HEK293T (cell line): ENCODE measurements at regions not wholly inside any gene's neighbourhood (a gene's known extent, or its start where the extent isn't known, plus 50 kb on each side); places are given as distances from the start of the nearest gene placed in this dataset.

Experiments
- CTCF ChIA-PET: fragments of 350-600 bp; formaldehyde crosslinking; extraction: SDS; loops from one replicate; lab custom pipeline; 2021; ENCODE audit warnings: antibody characterized with exemption, inconsistent platforms; lab: Yijun Ruan, JAX
- POLR2A ChIA-PET: fragments of 350-600 bp; formaldehyde crosslinking; extraction: SDS; loops from one replicate; lab custom pipeline; 2020; ENCODE audit warnings: antibody characterized with exemption, inconsistent platforms; lab: Yijun Ruan, JAX
- DNase-seq: peaks from one replicate; pipeline ENCODE4 v3.0.0; 2012; ENCODE audit warnings: mixed read lengths; ENCODE audit errors: extremely low spot score
- ARNT ChIP-seq: fragments of 450-650 bp; IDR thresholded peaks from 2 replicates; pipeline ENCODE4 v1.6.1; 2017; ENCODE audit warnings: mild to moderate bottlenecking
- BHLHE40 ChIP-seq: fragments of 450-650 bp; IDR thresholded peaks from 2 replicates; pipeline ENCODE4 v1.6.1; 2016; ENCODE audit warnings: mild to moderate bottlenecking, moderate library complexity, borderline replicate concordance
- CTBP1 ChIP-seq: fragments of 450-650 bp; IDR thresholded peaks from 2 replicates; pipeline ENCODE4 v1.6.1; 2016; ENCODE audit warnings: borderline replicate concordance
- ELF4 ChIP-seq: fragments of 450-650 bp; IDR thresholded peaks from 2 replicates; pipeline ENCODE4 v1.6.1; 2017; ENCODE audit warnings: antibody characterized with exemption
- FOXA1 ChIP-seq: fragments of 450-650 bp; IDR thresholded peaks from 2 replicates; pipeline ENCODE4 v1.6.1; 2016; ENCODE audit warnings: mild to moderate bottlenecking
- FOXK2 ChIP-seq: fragments of 450-650 bp; IDR thresholded peaks from 2 replicates; pipeline ENCODE4 v1.6.1; 2016; ENCODE audit warnings: mild to moderate bottlenecking
- FOXM1 ChIP-seq: fragments of 450-650 bp; IDR thresholded peaks from 2 replicates; pipeline ENCODE4 v1.6.1; 2017; ENCODE audit warnings: mild to moderate bottlenecking, borderline replicate concordance
- HDGF ChIP-seq: fragments of 450-650 bp; IDR thresholded peaks from 2 replicates; pipeline ENCODE4 v1.6.1; 2017; ENCODE audit warnings: antibody characterized with exemption, borderline replicate concordance
- L3MBTL2 ChIP-seq: fragments of 450-650 bp; conservative IDR thresholded peaks from 2 replicates; pipeline ENCODE4 v1.6.1; 2016; ENCODE audit warnings: mild to moderate bottlenecking
- LEF1 ChIP-seq: fragments of 450-650 bp; IDR thresholded peaks from 2 replicates; pipeline ENCODE4 v1.6.1; 2017; ENCODE audit warnings: mild to moderate bottlenecking, borderline replicate concordance
- NFRKB ChIP-seq: fragments of 450-650 bp; IDR thresholded peaks from 2 replicates; pipeline ENCODE4 v1.6.1; 2016; ENCODE audit warnings: mild to moderate bottlenecking, moderate library complexity
- SP1 ChIP-seq: fragments of 450-650 bp; IDR thresholded peaks from 2 replicates; pipeline ENCODE4 v1.6.1; 2017
- SUZ12 ChIP-seq: fragments of 450-650 bp; IDR thresholded peaks from 2 replicates; pipeline ENCODE4 v1.6.1; 2016; ENCODE audit warnings: mild to moderate bottlenecking
- TARDBP ChIP-seq: fragments of 450-650 bp; IDR thresholded peaks from 2 replicates; pipeline ENCODE4 v1.6.1; 2016
- ZNF384 ChIP-seq: fragments of 450-650 bp; IDR thresholded peaks from 2 replicates; pipeline ENCODE4 v1.6.1; 2016
- TF ChIP-seq, protein P1 (sequence below): fragments of 450-650 bp; IDR thresholded peaks from 2 replicates; pipeline ENCODE4 v1.6.1; 2016

GRCh38 chr4:63906660-63907183 is 502.5 kb downstream of the TECRL start:
- TF ChIP-seq, protein P1, sequence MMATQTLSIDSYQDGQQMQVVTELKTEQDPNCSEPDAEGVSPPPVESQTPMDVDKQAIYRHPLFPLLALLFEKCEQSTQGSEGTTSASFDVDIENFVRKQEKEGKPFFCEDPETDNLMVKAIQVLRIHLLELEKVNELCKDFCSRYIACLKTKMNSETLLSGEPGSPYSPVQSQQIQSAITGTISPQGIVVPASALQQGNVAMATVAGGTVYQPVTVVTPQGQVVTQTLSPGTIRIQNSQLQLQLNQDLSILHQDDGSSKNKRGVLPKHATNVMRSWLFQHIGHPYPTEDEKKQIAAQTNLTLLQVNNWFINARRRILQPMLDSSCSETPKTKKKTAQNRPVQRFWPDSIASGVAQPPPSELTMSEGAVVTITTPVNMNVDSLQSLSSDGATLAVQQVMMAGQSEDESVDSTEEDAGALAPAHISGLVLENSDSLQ: no peak
- TF ChIP-seq FOXA1 (no peak), BHLHE40 (no peak)
- DNase-seq: no peak
- ChIA-PET CTCF (no interaction called here), POLR2A (no interaction called here)

- ChIA-PET CTCF (no interaction called here), POLR2A (no interaction called here)
- TF ChIP-seq TARDBP (no peak), ELF4 (no peak), LEF1 (no peak), FOXK2 (no peak)
- TF ChIP-seq, protein P1: no peak
- no peak for DNase-seq
Observed at GRCh38 chr4:63904201-63904600, 505.0 kb downstream of the TECRL start.

GRCh38 chr4:63901304-63901703 is 507.9 kb downstream of the TECRL start:
- ChIA-PET POLR2A (no interaction called here), CTCF (no interaction called here)
- DNase-seq: no peak
- TF ChIP-seq ARNT (no peak), SP1 (no peak), LEF1 (no peak), FOXM1 (no peak), FOXA1 (no peak), ELF4 (no peak), ZNF384 (no peak), L3MBTL2 (no peak), TARDBP (no peak), NFRKB (no peak), CTBP1 (no peak), HDGF (no peak)
- TF ChIP-seq, protein P1: no peak

DNA sequence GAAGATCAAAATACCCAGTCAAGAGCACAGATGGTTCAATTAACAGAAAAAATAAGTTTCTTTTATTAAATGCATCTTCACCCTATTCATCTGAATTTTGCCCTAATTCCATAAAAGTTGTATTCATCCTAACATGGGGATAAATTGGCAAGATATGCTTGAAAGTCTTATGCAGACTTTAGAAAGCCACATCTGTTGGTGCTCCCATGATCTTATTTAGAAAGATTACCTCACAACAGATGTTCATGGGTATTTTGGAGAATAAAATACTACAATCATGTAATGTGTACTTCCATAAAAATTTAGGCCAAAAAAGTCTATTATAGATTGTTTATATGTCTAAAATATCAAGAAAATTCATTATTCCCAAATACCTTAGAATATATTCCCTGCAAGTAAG is 510.3 kb downstream of the TECRL start:
- TF ChIP-seq, protein P1: no peak
- TF ChIP-seq TARDBP (no peak), LEF1 (no peak), SUZ12 (no peak), HDGF (no peak), FOXK2 (no peak), ELF4 (no peak), BHLHE40 (no peak), NFRKB (no peak), SP1 (no peak), ZNF384 (no peak), FOXA1 (no peak), L3MBTL2 (no peak), ARNT (no peak), FOXM1 (no peak), CTBP1 (no peak)
- POLR2A ChIA-PET: no interaction called here
- CTCF ChIA-PET: no interaction called here
- DNase-seq: no peak

GRCh38 chr4:63894161-63894560 is 515.1 kb downstream of the TECRL start:
- ChIA-PET CTCF (no interaction called here), POLR2A (no interaction called here)
- DNase-seq: no peak
- no peak for TF ChIP-seq ARNT
- no peak for TF ChIP-seq NFRKB
- TF ChIP-seq CTBP1: no peak

- TF ChIP-seq, protein P1: no peak
- ChIA-PET POLR2A (no interaction called here), CTCF (no interaction called here)
- no peak for DNase-seq
Observed at GRCh38 chr4:63869370-63869769, 539.9 kb downstream of the TECRL start.
